HG03159 (cell line): ENCODE measurements at regions not wholly inside any gene's neighbourhood (a gene's known extent, or its start where the extent isn't known, plus 50 kb on each side); places are given as distances from the start of the nearest gene placed in this dataset.

Source experiments
- ATAC-seq: cut with Tn5 transposase; IDR thresholded peaks from one replicate; pipeline ENCODE4 v1.9.1; 2021; ENCODE audit warnings: mild to moderate bottlenecking, moderate library complexity; ENCODE audit not compliant: unreplicated experiment

- ATAC-seq, result no peak
Measured at GRCh38 chr7:42761486-42761885, 150.4 kb downstream of the C7orf25 start.

- ATAC-seq, result no peak
Measured at GRCh38 chr7:42758124-42758523, 153.7 kb downstream of the C7orf25 start.

GRCh38 chr7:42756841-42757240 lies 155.0 kb downstream of the C7orf25 start:
- no peak for ATAC-seq

GRCh38 chr7:42753811-42754363 lies 158.0 kb downstream of the C7orf25 start:
- ATAC-seq, result no peak

- no peak for ATAC-seq
Measured at GRCh38 chr7:42753367-42753766, 158.5 kb downstream of the C7orf25 start.

- ATAC-seq, result no peak
Measured at GRCh38 chr7:42750172-42750571, 161.7 kb downstream of the C7orf25 start.

GRCh38 chr7:42747044-42747443 lies 164.8 kb downstream of the C7orf25 start:
- no peak for ATAC-seq

GRCh38 chr7:42746214-42746613 lies 165.7 kb downstream of the C7orf25 start:
- no peak for ATAC-seq

GRCh38 chr7:42745357-42746059 lies 166.4 kb downstream of the C7orf25 start:
- ATAC-seq, result peak; percentile 65

GRCh38 chr7:42744746-42745145 lies 167.1 kb downstream of the C7orf25 start:
- no peak for ATAC-seq

- no peak for ATAC-seq
Measured at GRCh38 chr7:42743077-42743858, 168.6 kb downstream of the C7orf25 start.

GRCh38 chr7:42742318-42742717 lies 169.6 kb downstream of the C7orf25 start:
- ATAC-seq, result no peak

- ATAC-seq, result no peak
Measured at GRCh38 chr7:42740408-42740807, 171.5 kb downstream of the C7orf25 start.

- no peak for ATAC-seq
Measured at GRCh38 chr7:42739638-42740037, 172.2 kb downstream of the C7orf25 start.

- no peak for ATAC-seq
Measured at GRCh38 chr7:42736931-42737330, 174.9 kb downstream of the C7orf25 start.

- ATAC-seq, result no peak
Measured at GRCh38 chr7:42735081-42735480, 176.8 kb downstream of the C7orf25 start.

- no peak for ATAC-seq
Measured at GRCh38 chr7:42734568-42734967, 177.3 kb downstream of the C7orf25 start.

GRCh38 chr7:42733040-42733439 lies 178.8 kb downstream of the C7orf25 start:
- no peak for ATAC-seq

GRCh38 chr7:42730586-42730985 lies 181.3 kb downstream of the C7orf25 start:
- ATAC-seq, result no peak

GRCh38 chr7:42729053-42729765 lies 182.7 kb downstream of the C7orf25 start:
- ATAC-seq, result no peak

GRCh38 chr7:42727451-42727850 lies 184.4 kb downstream of the C7orf25 start:
- no peak for ATAC-seq
